Thymus (tissue), 11 donors: ENCODE measurements at regions not wholly inside any gene's neighbourhood (a gene's known extent, or its start where the extent isn't known, plus 50 kb on each side); places are given as distances from the start of the nearest gene placed in this dataset.

Source experiments
- DNase-seq, 9 donors: peaks; one replicate each; pipeline ENCODE4 v3.0.0-alpha.2; 2013; ENCODE audit warnings: low spot score in 9 of 9, low read depth in 6 of 9, missing footprints in 1 of 9
- H3K27ac ChIP-seq, 2 donors: one replicate each; pipeline ENCODE4 v1.5.1; 2013; ENCODE audit warnings: control low read depth in 1 of 2, low read depth in 1 of 2, low read length in 1 of 2, mild to moderate bottlenecking in 1 of 2, moderate library complexity in 1 of 2
- H3K27me3 ChIP-seq, 2 donors: one replicate each; pipeline ENCODE4 v1.5.1; 2013; ENCODE audit warnings: low read length in 1 of 2; ENCODE audit not compliant: control insufficient read depth in 2 of 2, insufficient read depth in 1 of 2
- H3K36me3 ChIP-seq, 2 donors: one replicate each; pipeline ENCODE4 v1.5.1; 2013; ENCODE audit warnings: low read length in 1 of 2, mild to moderate bottlenecking in 1 of 2, moderate library complexity in 1 of 2; ENCODE audit not compliant: control insufficient read depth in 2 of 2, insufficient read depth in 2 of 2
- H3K4me1 ChIP-seq, 2 donors: one replicate each; pipeline ENCODE4 v1.5.1; 2013; ENCODE audit warnings: low read length in 2 of 2; ENCODE audit not compliant: control insufficient read depth in 2 of 2, insufficient read depth in 2 of 2
- H3K4me3 ChIP-seq, 2 donors: one replicate each; pipeline ENCODE4 v1.5.1; 2013; ENCODE audit warnings: low read length in 2 of 2, control low read depth in 1 of 2, mild to moderate bottlenecking in 1 of 2
- H3K9me3 ChIP-seq, 2 donors: one replicate each; pipeline ENCODE4 v1.5.1; 2013; ENCODE audit warnings: low read length in 1 of 2, mild to moderate bottlenecking in 1 of 2; ENCODE audit not compliant: control insufficient read depth in 2 of 2, insufficient read depth in 1 of 2
- WGBS: extraction: QIAGEN DNeasy Blood & Tissue Kit; methylation state at CpG from one replicate; pipeline ENCODE4 v1.1.7; 2013; 5-methylcytosine and 5-hydroxymethylcytosine counted together
- donor health status: healthy.

- DNase-seq: no peak
- no peaks in the 10 kb centered on the region for H3K36me3 ChIP-seq
- H3K27me3 ChIP-seq: no peaks in the 10 kb centered on the region
- no peaks in the 10 kb centered on the region for H3K9me3 ChIP-seq
- 60% methylated on average over 2 of the region's 2 CpGs for WGBS
- no peak overlapping the region for H3K4me3 ChIP-seq
- no peaks in the 10 kb centered on the region for H3K4me1 ChIP-seq
- no peak overlapping the region for H3K27ac ChIP-seq
Measured at GRCh38 chr15:37880835-37881153, 53.6 kb upstream of the TMCO5A start.

- 93% methylated on average over 8 of the region's 8 CpGs for WGBS
- Histone ChIP-seq H3K36me3 (no peaks in the 10 kb centered on the region), H3K27ac (no peak overlapping the region), H3K27me3 (no peaks in the 10 kb centered on the region), H3K4me1 (no peaks in the 10 kb centered on the region), H3K4me3 (no peak overlapping the region), H3K9me3 (no peaks in the 10 kb centered on the region)
- no peak for DNase-seq
Measured at GRCh38 chr15:37881237-37882013, 53.0 kb upstream of the TMCO5A start.

GRCh38 chr15:37882640-37883039 is 51.8 kb upstream of the TMCO5A start:
- Histone ChIP-seq H3K36me3 (no peaks in the 10 kb centered on the region), H3K27ac (no peak overlapping the region), H3K27me3 (no peaks in the 10 kb centered on the region), H3K9me3 (no peaks in the 10 kb centered on the region), H3K4me1 (no peaks in the 10 kb centered on the region), H3K4me3 (no peak overlapping the region)
- WGBS: 97% methylated on average over 2 of the region's 2 CpGs
- no peak for DNase-seq
